Activated naive CD4-positive, alpha-beta T cell treated with anti-CD3 and anti-CD28 coated beads, Interleukin-2, amount 10 ng/mL, durations not matched to agents 7 days and 5 days (primary cell): ENCODE measurements at regions not wholly inside any gene's neighbourhood (a gene's known extent, or its start where the extent isn't known, plus 50 kb on each side); places are given as distances from the start of the nearest gene placed in this dataset.
"Not testable (repeated sequence)": the region's sequence is repeated elsewhere in the genome, so short reads cannot be mapped to it uniquely, and the experiment has no call there.

ENCODE experiments used
- CTCF ChIA-PET: fragments of 350-600 bp; sonication (Branson Sonifier 250); formaldehyde crosslinking; loops from one replicate; lab custom pipeline; 2021; ENCODE audit warnings: antibody characterized with exemption; lab: Charles Lee
- DNase-seq: peaks from one replicate; pipeline ENCODE4 v3.0.0-alpha.2; 2020
- H3K27ac Mint-ChIP-seq: one replicate; pipeline ENCODE4 v1.8.0; 2021; ENCODE audit warnings: mild to moderate bottlenecking, moderate library complexity, mixed read lengths
- H3K27me3 Mint-ChIP-seq: one replicate; pipeline ENCODE4 v1.8.0; 2021; ENCODE audit warnings: mild to moderate bottlenecking, mixed read lengths
- H3K36me3 Mint-ChIP-seq: one replicate; pipeline ENCODE4 v1.8.0; 2021; ENCODE audit warnings: mixed read lengths
- H3K4me1 Mint-ChIP-seq: one replicate; pipeline ENCODE4 v1.8.0; 2021; ENCODE audit warnings: mixed read lengths
- H3K4me3 Mint-ChIP-seq: one replicate; pipeline ENCODE4 v1.8.0; 2021; ENCODE audit warnings: mild to moderate bottlenecking, moderate library complexity, mixed read lengths
- H3K9me3 Mint-ChIP-seq: one replicate; pipeline ENCODE4 v1.8.0; 2021; ENCODE audit warnings: mixed read lengths

GRCh38 chr2:39897273-39897672, 118.2 kb upstream of the THUMPD2 start:
- no peak overlapping the region for H3K4me3 Mint-ChIP-seq
- H3K27me3 Mint-ChIP-seq, result no peaks in the 10 kb centered on the region
- no peak overlapping the region for H3K27ac Mint-ChIP-seq
- CTCF ChIA-PET, result no interaction called here
- H3K4me1 Mint-ChIP-seq, result no peaks in the 10 kb centered on the region
- no peaks in the 10 kb centered on the region for H3K36me3 Mint-ChIP-seq
- no peak for DNase-seq
- H3K9me3 Mint-ChIP-seq, result no peaks in the 10 kb centered on the region

DNA sequence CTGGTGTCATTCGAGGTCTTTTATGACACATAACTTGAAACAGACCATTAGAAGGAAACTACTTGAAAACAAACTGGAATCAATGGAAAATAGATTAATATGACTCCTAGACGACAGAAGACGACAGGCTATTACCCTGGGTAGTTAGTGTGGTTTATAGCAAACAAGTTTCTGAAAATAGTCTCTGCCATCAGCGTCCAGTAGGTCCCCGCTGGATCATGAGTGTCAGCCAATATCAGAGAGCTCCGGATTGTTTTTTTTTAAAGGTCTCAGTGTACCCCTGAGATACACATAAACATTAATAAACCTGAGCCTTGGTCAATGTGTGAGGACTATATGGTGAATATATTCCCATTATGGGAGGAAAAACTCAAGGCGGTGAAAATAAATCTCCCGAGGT, 115.0 kb upstream of the THUMPD2 start:
- CTCF ChIA-PET, result interaction anchor here (1.2 kb wide), 1 partner anchor 10 kb away, joined by 3 read pairs; no protein-coding TSS in a partner anchor
- H3K36me3 Mint-ChIP-seq, result no peaks in the 10 kb centered on the region
- no peak overlapping the region for H3K4me3 Mint-ChIP-seq
- H3K27ac Mint-ChIP-seq, result no peak overlapping the region
- H3K4me1 Mint-ChIP-seq, result no peaks in the 10 kb centered on the region
- no peak for DNase-seq
- no peaks in the 10 kb centered on the region for H3K9me3 Mint-ChIP-seq
- peaks cover 3% of the 10 kb centered on the region for H3K27me3 Mint-ChIP-seq

- H3K27me3 Mint-ChIP-seq, result peaks cover 3% of the 10 kb centered on the region
- H3K4me3 Mint-ChIP-seq, result no peak overlapping the region
- no peaks in the 10 kb centered on the region for H3K36me3 Mint-ChIP-seq
- CTCF ChIA-PET, result interaction anchor here (1.2 kb wide), 1 partner anchor 11 kb away, joined by 3 read pairs; no protein-coding TSS in a partner anchor
- no peaks in the 10 kb centered on the region for H3K4me1 Mint-ChIP-seq
- no peak for DNase-seq
- no peak overlapping the region for H3K27ac Mint-ChIP-seq
- no peaks in the 10 kb centered on the region for H3K9me3 Mint-ChIP-seq
These were observed 114.6 kb upstream of the THUMPD2 start for GRCh38 chr2:39893616-39894015.

- no peak for DNase-seq
- Mint-ChIP-seq H3K27me3 (no peaks in the 10 kb centered on the region), H3K4me3 (no peak overlapping the region), H3K27ac (no peak overlapping the region), H3K36me3 (no peaks in the 10 kb centered on the region), H3K9me3 (peaks cover 2% of the 10 kb centered on the region), H3K4me1 (no peaks in the 10 kb centered on the region)
- CTCF ChIA-PET, result no interaction called here
These were observed 102.9 kb upstream of the THUMPD2 start for GRCh38 chr2:39881948-39882347.

GRCh38 chr2:39881494-39881893, 102.4 kb upstream of the THUMPD2 start:
- no peak for DNase-seq
- CTCF ChIA-PET, result no interaction called here
- H3K27ac Mint-ChIP-seq, result no peak overlapping the region
- H3K9me3 Mint-ChIP-seq, result peaks cover 2% of the 10 kb centered on the region
- no peaks in the 10 kb centered on the region for H3K4me1 Mint-ChIP-seq
- no peaks in the 10 kb centered on the region for H3K36me3 Mint-ChIP-seq
- no peaks in the 10 kb centered on the region for H3K27me3 Mint-ChIP-seq
- no peak overlapping the region for H3K4me3 Mint-ChIP-seq

- H3K27ac Mint-ChIP-seq, DNase-seq, H3K9me3 Mint-ChIP-seq, H3K4me1 Mint-ChIP-seq, H3K36me3 Mint-ChIP-seq, H3K27me3 Mint-ChIP-seq, H3K4me3 Mint-ChIP-seq, CTCF ChIA-PET: not testable (repeated sequence)
These were observed 99.9 kb upstream of the THUMPD2 start for GRCh38 chr2:39879001-39879400.

DNA sequence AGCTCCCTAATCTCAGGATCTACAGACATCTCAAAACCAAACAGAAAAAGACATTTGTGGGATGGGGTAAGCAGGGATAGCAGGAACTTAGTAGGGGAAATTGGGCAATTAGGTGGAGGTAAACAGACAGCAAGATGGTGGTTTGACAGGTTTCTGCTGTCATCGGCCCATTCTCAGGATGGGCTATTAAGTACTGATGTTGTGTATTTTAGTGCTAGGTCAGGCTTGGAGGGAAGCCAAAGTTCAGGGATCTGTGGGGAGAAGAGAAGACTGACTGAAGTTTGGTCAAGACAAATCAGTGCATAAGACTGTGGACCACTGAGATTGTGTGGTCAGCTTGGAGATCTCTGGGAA, 96.8 kb upstream of the THUMPD2 start:
- DNase-seq, result no peak
- Mint-ChIP-seq H3K27ac (no peak overlapping the region), H3K9me3 (peaks cover 2% of the 10 kb centered on the region), H3K4me1 (no peaks in the 10 kb centered on the region), H3K27me3 (no peaks in the 10 kb centered on the region), H3K36me3 (no peaks in the 10 kb centered on the region), H3K4me3 (no peak overlapping the region)
- CTCF ChIA-PET, result no interaction called here

DNA sequence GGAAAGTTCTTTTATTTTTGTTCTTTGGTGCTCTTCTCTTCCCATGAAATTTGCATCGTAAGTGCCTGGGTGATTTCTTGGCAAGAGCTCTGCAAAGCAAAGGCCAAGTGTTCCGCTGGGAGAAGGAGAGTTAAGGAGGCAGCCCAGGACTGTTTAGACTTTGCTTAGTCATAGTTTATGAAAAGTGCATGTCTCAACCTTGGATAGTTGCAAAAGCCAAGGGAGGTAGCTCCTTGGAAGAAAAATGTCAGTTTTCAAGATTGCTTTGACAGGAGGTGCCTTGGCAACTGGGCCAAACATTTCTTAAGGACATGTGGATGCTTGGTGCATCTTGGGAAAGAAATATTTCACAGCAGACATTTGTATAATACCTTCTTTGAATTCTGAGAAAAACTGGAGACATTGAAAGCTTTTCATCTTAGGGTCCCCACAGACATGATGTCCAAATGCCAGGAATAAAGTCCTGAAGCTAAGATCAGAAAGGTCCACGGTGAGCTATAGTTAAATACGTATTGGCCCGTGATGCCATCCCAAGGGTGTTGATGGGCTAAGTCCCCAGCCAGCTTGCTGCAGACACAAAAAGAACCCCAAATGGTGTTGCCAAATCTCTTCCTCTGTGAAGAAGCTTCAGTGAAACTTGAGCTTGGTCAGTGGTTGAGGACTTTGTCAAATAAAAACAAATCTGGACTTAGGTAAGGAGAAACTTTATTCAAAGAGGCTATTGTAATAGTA, 96.3 kb upstream of the THUMPD2 start:
- Mint-ChIP-seq H3K4me1 (no peaks in the 10 kb centered on the region), H3K27me3 (no peaks in the 10 kb centered on the region)
- no peak for DNase-seq

DNA sequence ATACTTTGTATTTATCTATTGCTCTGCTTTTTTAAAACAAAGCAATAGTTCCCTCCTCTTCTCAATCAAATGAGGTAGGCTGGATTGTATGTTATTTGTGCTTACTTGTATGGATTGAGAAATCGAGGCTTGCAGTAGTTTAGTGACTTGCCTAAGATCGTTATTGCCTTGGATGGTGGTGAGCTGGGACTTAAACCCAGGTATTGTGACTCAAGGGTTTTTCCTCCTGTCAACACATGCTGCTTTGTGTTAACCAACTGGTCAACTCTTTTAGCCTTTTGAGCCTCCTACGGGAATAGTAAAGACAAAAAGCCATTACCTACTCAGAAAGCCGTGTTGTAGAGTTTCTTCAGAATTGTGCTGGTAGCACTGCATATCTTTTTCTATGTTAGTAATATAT, 95.2 kb upstream of the THUMPD2 start:
- Mint-ChIP-seq H3K4me3 (no peak overlapping the region), H3K27me3 (no peaks in the 10 kb centered on the region), H3K36me3 (no peaks in the 10 kb centered on the region), H3K9me3 (no peaks in the 10 kb centered on the region), H3K4me1 (no peaks in the 10 kb centered on the region), H3K27ac (no peak overlapping the region)
- CTCF ChIA-PET, result no interaction called here
- no peak for DNase-seq

More for the DNA sequence above, 96.3 kb upstream of the THUMPD2 start:
- Mint-ChIP-seq H3K27ac (no peak overlapping the region), H3K9me3 (no peaks in the 10 kb centered on the region), H3K36me3 (no peaks in the 10 kb centered on the region), H3K4me3 (no peak overlapping the region)
- CTCF ChIA-PET, result no interaction called here

- no peak for DNase-seq
- no peaks in the 10 kb centered on the region for H3K27me3 Mint-ChIP-seq
- no peaks in the 10 kb centered on the region for H3K36me3 Mint-ChIP-seq
- CTCF ChIA-PET, result no interaction called here
- no peak overlapping the region for H3K27ac Mint-ChIP-seq
- H3K4me1 Mint-ChIP-seq, result no peaks in the 10 kb centered on the region
- no peaks in the 10 kb centered on the region for H3K9me3 Mint-ChIP-seq
- H3K4me3 Mint-ChIP-seq, result no peak overlapping the region
These were observed 94.5 kb upstream of the THUMPD2 start for GRCh38 chr2:39873586-39873985.

GRCh38 chr2:39872748-39873147, 93.7 kb upstream of the THUMPD2 start:
- no peak overlapping the region for H3K27ac Mint-ChIP-seq
- CTCF ChIA-PET, result no interaction called here
- no peaks in the 10 kb centered on the region for H3K36me3 Mint-ChIP-seq
- no peak overlapping the region for H3K4me3 Mint-ChIP-seq
- DNase-seq, result no peak
- H3K27me3 Mint-ChIP-seq, result no peaks in the 10 kb centered on the region
- H3K4me1 Mint-ChIP-seq, result no peaks in the 10 kb centered on the region
- H3K9me3 Mint-ChIP-seq, result no peaks in the 10 kb centered on the region

DNA sequence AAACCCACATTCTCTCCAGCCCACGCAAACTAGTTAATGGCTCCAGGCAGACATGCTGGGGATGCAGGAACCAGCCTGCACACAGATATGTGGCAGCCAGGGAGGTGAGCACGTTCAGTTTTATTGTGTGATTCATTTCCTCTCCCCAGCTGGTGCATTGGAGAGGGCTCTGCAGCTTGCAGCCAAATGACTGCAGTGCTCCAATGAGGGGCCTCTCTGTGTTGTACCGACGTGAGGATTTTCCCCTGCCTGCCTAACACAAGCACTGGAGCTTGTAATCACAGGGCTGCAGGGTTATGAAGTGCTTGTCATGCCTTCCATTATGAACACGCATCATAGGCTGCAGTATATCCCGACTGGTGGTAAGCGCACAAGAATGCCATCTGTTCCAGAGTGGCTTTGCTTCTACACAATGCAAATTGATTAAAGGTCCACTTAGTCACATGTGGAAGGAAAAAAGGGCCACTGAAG, 92.3 kb upstream of the THUMPD2 start:
- H3K9me3 Mint-ChIP-seq, result no peaks in the 10 kb centered on the region
- DNase-seq, result no peak
- CTCF ChIA-PET, result no interaction called here
- no peak overlapping the region for H3K4me3 Mint-ChIP-seq
- no peak overlapping the region for H3K27ac Mint-ChIP-seq
- H3K4me1 Mint-ChIP-seq, result no peaks in the 10 kb centered on the region
- no peaks in the 10 kb centered on the region for H3K27me3 Mint-ChIP-seq
- H3K36me3 Mint-ChIP-seq, result no peaks in the 10 kb centered on the region

DNA sequence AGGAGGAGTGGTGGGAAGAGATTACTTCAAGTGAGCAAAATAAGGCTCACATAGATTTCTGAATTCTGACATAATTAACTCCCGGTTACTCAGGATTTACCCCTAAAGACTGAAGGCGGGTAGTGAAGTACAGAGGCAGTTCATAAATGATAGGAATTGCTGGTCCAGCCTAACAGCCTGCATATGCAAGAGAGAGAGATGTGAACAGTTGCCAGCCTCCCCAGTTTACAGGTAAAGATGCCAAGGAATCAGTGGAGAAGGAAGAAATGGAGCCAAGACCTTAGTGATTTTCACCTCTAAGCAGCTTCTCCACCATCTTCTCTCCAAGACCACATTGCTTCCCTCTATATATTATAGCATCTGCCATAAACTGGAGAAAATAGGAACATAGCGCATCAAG, 91.8 kb upstream of the THUMPD2 start:
- H3K4me3 Mint-ChIP-seq, result no peak overlapping the region
- DNase-seq, result no peak
- no peaks in the 10 kb centered on the region for H3K4me1 Mint-ChIP-seq
- H3K27ac Mint-ChIP-seq, result no peak overlapping the region
- H3K9me3 Mint-ChIP-seq, result no peaks in the 10 kb centered on the region
- CTCF ChIA-PET, result no interaction called here
- H3K27me3 Mint-ChIP-seq, result no peaks in the 10 kb centered on the region
- H3K36me3 Mint-ChIP-seq, result no peaks in the 10 kb centered on the region

- no peak for DNase-seq
- Mint-ChIP-seq H3K27ac (no peak overlapping the region), H3K4me3 (no peak overlapping the region), H3K9me3 (peaks cover 2% of the 10 kb centered on the region), H3K36me3 (no peaks in the 10 kb centered on the region), H3K27me3 (peaks cover 10% of the 10 kb centered on the region), H3K4me1 (no peaks in the 10 kb centered on the region)
- CTCF ChIA-PET, result no interaction called here
These were observed 88.2 kb upstream of the THUMPD2 start for GRCh38 chr2:39867268-39867667.

- Mint-ChIP-seq H3K27ac (no peak overlapping the region), H3K36me3 (no peaks in the 10 kb centered on the region), H3K4me1 (no peaks in the 10 kb centered on the region), H3K27me3 (peaks cover 10% of the 10 kb centered on the region), H3K9me3 (peaks cover 2% of the 10 kb centered on the region), H3K4me3 (no peak overlapping the region)
- DNase-seq, result no peak
- CTCF ChIA-PET, result no interaction called here
These were observed 86.7 kb upstream of the THUMPD2 start for GRCh38 chr2:39865751-39866150.
